Activated B cell treated with CpG ODN at 0.5 μM for 24 hours (primary cell): ENCODE measurements at regions not wholly inside any gene's neighbourhood (a gene's known extent, or its start where the extent isn't known, plus 50 kb on each side); places are given as distances from the start of the nearest gene placed in this dataset.

Experiments
- ATAC-seq: fragments of 200-7000 bp; cut with Tn5 transposase; one replicate; pipeline ENCODE4 v1.10.0; 2021; ENCODE audit warnings: low read depth, mild to moderate bottlenecking, moderate library complexity
- CTCF ChIA-PET: fragments of 350-600 bp; sonication (Branson Sonifier 250); formaldehyde crosslinking; loops from one replicate; lab custom pipeline; 2021; ENCODE audit warnings: antibody characterized with exemption; lab: Charles Lee
- POLR2A ChIA-PET: fragments of 350-600 bp; sonication (Branson Sonifier 250); formaldehyde crosslinking; loops from one replicate; lab custom pipeline; 2021; ENCODE audit warnings: antibody characterized with exemption; lab: Charles Lee
- DNase-seq: peaks from one replicate; pipeline ENCODE4 v3.0.0; 2022
- H3K27ac Mint-ChIP-seq: one replicate; pipeline ENCODE4 v1.8.0; 2020; ENCODE audit warnings: mixed read lengths
- H3K27me3 Mint-ChIP-seq: one replicate; pipeline ENCODE4 v1.8.0; 2021; ENCODE audit warnings: mixed read lengths
- H3K36me3 Mint-ChIP-seq: one replicate; pipeline ENCODE4 v1.8.0; 2021; ENCODE audit warnings: low read depth, mixed read lengths
- H3K4me1 Mint-ChIP-seq: one replicate; pipeline ENCODE4 v1.8.0; 2021; ENCODE audit warnings: mixed read lengths
- H3K4me3 Mint-ChIP-seq: one replicate; pipeline ENCODE4 v1.8.0; 2020; ENCODE audit warnings: mild to moderate bottlenecking, mixed read lengths
- H3K9me3 Mint-ChIP-seq: one replicate; pipeline ENCODE4 v1.8.0; 2020; ENCODE audit warnings: mixed read lengths
- CTCF ChIP-seq: fragments of 200-600 bp; IDR thresholded peaks from one replicate; pipeline ENCODE4 v1.8.0; 2022; ENCODE audit warnings: antibody characterized with exemption, mild to moderate bottlenecking
- intact Hi-C: fragments of 100-400 bp; cut with micrococcal nuclease; formaldehyde crosslinking; loops from one replicate; pipeline ENCODE4 v1.15.1; 2024

GRCh38 chr9:16342246-16343020 lies 528.0 kb downstream of the BNC2 start:
- no peaks in the 10 kb centered on the region for H3K36me3 Mint-ChIP-seq
- ChIA-PET POLR2A (no interaction called here), CTCF (no interaction called here)
- TF ChIP-seq CTCF = no peak
- no peaks in the 10 kb centered on the region for H3K27me3 Mint-ChIP-seq
- H3K9me3 Mint-ChIP-seq = peaks cover 2% of the 10 kb centered on the region
- DNase-seq (no peak), ATAC-seq (no peak)
- no peaks in the 10 kb centered on the region for H3K4me1 Mint-ChIP-seq
- no peak overlapping the region for H3K4me3 Mint-ChIP-seq
- no peak overlapping the region for H3K27ac Mint-ChIP-seq
- intact Hi-C loops = no loop called here

GRCh38 chr9:16343249-16344237 lies 526.9 kb downstream of the BNC2 start:
- POLR2A ChIA-PET = no interaction called here
- TF ChIP-seq CTCF = no peak
- H3K36me3 Mint-ChIP-seq = no peaks in the 10 kb centered on the region

DNA sequence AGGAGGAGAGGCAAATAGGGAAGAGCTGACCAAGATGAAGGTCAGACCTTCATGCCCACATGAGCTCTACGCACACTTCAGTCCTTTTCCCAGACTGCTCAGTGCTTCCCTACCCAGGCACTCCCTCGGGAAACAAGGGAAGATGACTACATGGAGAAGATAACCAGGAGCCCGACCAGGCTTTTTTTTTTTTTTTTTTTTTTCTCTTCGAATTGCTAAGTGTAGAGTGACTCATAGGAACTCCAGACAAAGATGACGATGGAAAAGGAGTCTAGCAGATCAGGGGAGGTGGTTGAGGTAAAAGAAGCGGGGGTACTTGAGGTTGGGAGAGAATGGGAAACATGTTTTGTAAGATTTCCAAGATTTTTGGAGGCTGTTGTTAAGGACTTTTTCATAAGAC lies 526.1 kb downstream of the BNC2 start:
- TF ChIP-seq CTCF = no peak
- no peaks in the 10 kb centered on the region for H3K4me1 Mint-ChIP-seq
- H3K4me3 Mint-ChIP-seq = no peak overlapping the region
- ChIA-PET POLR2A (no interaction called here), CTCF (no interaction called here)
- peaks cover 2% of the 10 kb centered on the region for H3K9me3 Mint-ChIP-seq
- no peak overlapping the region for H3K27ac Mint-ChIP-seq
- ATAC-seq (no peak), DNase-seq (no peak)
- intact Hi-C loops = no loop called here
- H3K36me3 Mint-ChIP-seq = no peaks in the 10 kb centered on the region
- H3K27me3 Mint-ChIP-seq = no peaks in the 10 kb centered on the region

More at GRCh38 chr9:16343249-16344237, 526.9 kb downstream of the BNC2 start:
- no peaks in the 10 kb centered on the region for H3K27me3 Mint-ChIP-seq
- no peak overlapping the region for H3K27ac Mint-ChIP-seq
- DNase-seq (no peak), ATAC-seq (no peak)
- CTCF ChIA-PET = no interaction called here
- H3K4me1 Mint-ChIP-seq = no peaks in the 10 kb centered on the region
- H3K9me3 Mint-ChIP-seq = peaks cover 2% of the 10 kb centered on the region
- H3K4me3 Mint-ChIP-seq = no peak overlapping the region
- intact Hi-C loops = no loop called here

- H3K27me3 Mint-ChIP-seq = no peaks in the 10 kb centered on the region
- CTCF ChIA-PET = no interaction called here
- no peak for TF ChIP-seq CTCF
- POLR2A ChIA-PET = no interaction called here
- no peaks in the 10 kb centered on the region for H3K4me1 Mint-ChIP-seq
- ATAC-seq = no peak
- intact Hi-C loops = no loop called here
- no peak overlapping the region for H3K4me3 Mint-ChIP-seq
- no peak overlapping the region for H3K27ac Mint-ChIP-seq
- H3K36me3 Mint-ChIP-seq = no peaks in the 10 kb centered on the region
- no peaks in the 10 kb centered on the region for H3K9me3 Mint-ChIP-seq
- no peak for DNase-seq
Measured at GRCh38 chr9:16345902-16346301, 524.6 kb downstream of the BNC2 start.

DNA sequence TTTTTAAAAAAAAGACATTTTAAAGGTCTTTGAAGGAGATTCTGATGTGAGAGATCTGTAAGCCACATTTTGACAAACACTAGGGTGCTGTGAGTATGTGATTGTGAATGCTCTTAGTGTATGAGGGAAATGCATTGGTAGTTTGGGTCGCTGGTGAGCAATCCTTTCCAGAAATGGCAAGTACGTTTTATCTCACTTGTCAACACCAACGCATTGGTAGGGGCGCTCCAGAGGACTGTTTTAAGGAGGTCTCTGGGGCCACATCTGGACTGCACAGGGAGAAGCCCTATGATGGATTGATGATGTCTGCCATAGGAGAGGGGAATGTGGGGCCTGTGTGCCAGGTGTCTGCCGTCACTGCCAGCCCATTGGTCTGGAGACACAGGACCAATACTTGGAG lies 522.6 kb downstream of the BNC2 start:
- POLR2A ChIA-PET = no interaction called here
- no peak overlapping the region for H3K27ac Mint-ChIP-seq
- ATAC-seq (no peak), DNase-seq (no peak)
- no peaks in the 10 kb centered on the region for H3K9me3 Mint-ChIP-seq
- TF ChIP-seq CTCF = no peak
- intact Hi-C loops = no loop called here
- no peaks in the 10 kb centered on the region for H3K27me3 Mint-ChIP-seq
- H3K4me1 Mint-ChIP-seq = no peaks in the 10 kb centered on the region
- H3K4me3 Mint-ChIP-seq = no peak overlapping the region
- CTCF ChIA-PET = no interaction called here
- no peaks in the 10 kb centered on the region for H3K36me3 Mint-ChIP-seq
